ENCODE measurements at regions not wholly inside any gene's neighbourhood (a gene's known extent, or its start where the extent isn't known, plus 50 kb on each side); places are given as distances from the start of the nearest gene placed in this dataset.

- Histone ChIP-seq H3K4me3 (replicated peaks in 1 of 4; ENCODE audit: control extremely low read depth in 1 of 4, insufficient read depth in 1 of 4, low read depth in 3 of 4, low read length in 4 of 4) (no peak overlapping the region), H3K79me2 (ENCODE audit: control insufficient read depth, insufficient read depth, low read length) (no peaks in the 10 kb centered on the region), H3K4me2 (ENCODE audit: extremely low read depth, insufficient read depth, low read length) (no peak overlapping the region), H3K36me3 (ENCODE audit: control insufficient read depth, insufficient read depth, low read length) (no peaks in the 10 kb centered on the region), H3K9me3 (ENCODE audit: control insufficient read depth, insufficient read depth, low read depth, low read length) (no peaks in the 10 kb centered on the region), H3K27me3 (ENCODE audit: control insufficient read depth, insufficient read depth, low read length) (no peaks in the 10 kb centered on the region), H3K9ac (ENCODE audit: insufficient read depth, low read length) (no peak overlapping the region), H4K20me1 (ENCODE audit: control insufficient read depth, extremely low read depth, insufficient read depth, low read length) (no peaks in the 10 kb centered on the region), H3K27ac (ENCODE audit: insufficient read depth, low read length) (no peak overlapping the region), H3K4me1 (ENCODE audit: control insufficient read depth, extremely low read depth, insufficient read depth, low read length) (no peaks in the 10 kb centered on the region), H2AFZ (ENCODE audit: low read length) (no peak overlapping the region)
- TF ChIP-seq EZH2 (IDR thresholded peaks at IDR 0.05; ENCODE audit: low read length, missing control alignments), result no peak
- no peak for DNase-seq (ENCODE audit: low read depth in 2 of 2)
Measured at GRCh38 chr4:136573460-136573859, 958.8 kb downstream of the PCDH18 start.

GRCh38 chr4:136571315-136571714 is 961.0 kb downstream of the PCDH18 start:
- Histone ChIP-seq H3K27ac (ENCODE audit: insufficient read depth, low read length) (no peak overlapping the region), H3K4me1 (ENCODE audit: control insufficient read depth, extremely low read depth, insufficient read depth, low read length) (no peaks in the 10 kb centered on the region), H3K4me3 (replicated peaks in 1 of 4; ENCODE audit: control extremely low read depth in 1 of 4, insufficient read depth in 1 of 4, low read depth in 3 of 4, low read length in 4 of 4) (no peak overlapping the region), H3K9ac (ENCODE audit: insufficient read depth, low read length) (no peak overlapping the region), H3K36me3 (ENCODE audit: control insufficient read depth, insufficient read depth, low read length) (no peaks in the 10 kb centered on the region), H2AFZ (ENCODE audit: low read length) (peak overlapping the region; percentile 35), H3K27me3 (ENCODE audit: control insufficient read depth, insufficient read depth, low read length) (no peaks in the 10 kb centered on the region), H4K20me1 (ENCODE audit: control insufficient read depth, extremely low read depth, insufficient read depth, low read length) (no peaks in the 10 kb centered on the region), H3K9me3 (ENCODE audit: control insufficient read depth, insufficient read depth, low read depth, low read length) (no peaks in the 10 kb centered on the region), H3K79me2 (ENCODE audit: control insufficient read depth, insufficient read depth, low read length) (no peaks in the 10 kb centered on the region), H3K4me2 (ENCODE audit: extremely low read depth, insufficient read depth, low read length) (peak overlapping the region; percentile 25)
- no peak for DNase-seq (ENCODE audit: low read depth in 2 of 2)
- TF ChIP-seq EZH2 (IDR thresholded peaks at IDR 0.05; ENCODE audit: low read length, missing control alignments), result no peak
- no peak for TF ChIP-seq CTCF (conservative IDR thresholded peaks at IDR 0.05 in 1 of 2, IDR thresholded peaks at IDR 0.05 in 1 of 2; ENCODE audit: low read depth in 1 of 2, low read length in 2 of 2)

GRCh38 chr4:136562834-136563233 is 969.5 kb downstream of the PCDH18 start:
- H3K79me2 ChIP-seq (ENCODE audit: control insufficient read depth, insufficient read depth, low read length), result no peaks in the 10 kb centered on the region
- H3K9me3 ChIP-seq (ENCODE audit: control insufficient read depth, insufficient read depth, low read depth, low read length), result no peaks in the 10 kb centered on the region
- no peak overlapping the region for H2AFZ ChIP-seq (ENCODE audit: low read length)
- H3K27me3 ChIP-seq (ENCODE audit: control insufficient read depth, insufficient read depth, low read length), result no peaks in the 10 kb centered on the region
- H3K36me3 ChIP-seq (ENCODE audit: control insufficient read depth, insufficient read depth, low read length), result no peaks in the 10 kb centered on the region
- no peak overlapping the region for H3K9ac ChIP-seq (ENCODE audit: insufficient read depth, low read length)
- TF ChIP-seq CTCF (conservative IDR thresholded peaks at IDR 0.05 in 1 of 2, IDR thresholded peaks at IDR 0.05 in 1 of 2; ENCODE audit: low read depth in 1 of 2, low read length in 2 of 2), result no peak
- no peak for TF ChIP-seq EZH2 (IDR thresholded peaks at IDR 0.05; ENCODE audit: low read length, missing control alignments)
- DNase-seq (ENCODE audit: low read depth in 2 of 2), result peak; percentile 49 to 59
- H3K4me3 ChIP-seq (replicated peaks in 1 of 4; ENCODE audit: control extremely low read depth in 1 of 4, insufficient read depth in 1 of 4, low read depth in 3 of 4, low read length in 4 of 4), result no peak overlapping the region
- H3K27ac ChIP-seq (ENCODE audit: insufficient read depth, low read length), result no peak overlapping the region
- H3K4me1 ChIP-seq (ENCODE audit: control insufficient read depth, extremely low read depth, insufficient read depth, low read length), result no peaks in the 10 kb centered on the region
- H3K4me2 ChIP-seq (ENCODE audit: extremely low read depth, insufficient read depth, low read length), result no peak overlapping the region
- no peaks in the 10 kb centered on the region for H4K20me1 ChIP-seq (ENCODE audit: control insufficient read depth, extremely low read depth, insufficient read depth, low read length)

Measured in fibroblast of lung (primary cell).